GM23248 (cell line): ENCODE measurements at regions not wholly inside any gene's neighbourhood (a gene's known extent, or its start where the extent isn't known, plus 50 kb on each side); places are given as distances from the start of the nearest gene placed in this dataset.

ENCODE experiments used
- DNase-seq: peaks from one replicate; pipeline ENCODE4 v3.0.0-alpha.2; 2015
- H2AFZ ChIP-seq: fragments of 200-600 bp; sonication (generic); 2 replicates; pipeline ENCODE4 v1.6.1; 2016; ENCODE audit warnings: antibody characterized with exemption
- H3F3A ChIP-seq: fragments of 200-600 bp; sonication (generic); 2 replicates; pipeline ENCODE4 v1.6.1; 2016; ENCODE audit warnings: mild to moderate bottlenecking, antibody characterized with exemption, mixed run types; ENCODE audit not compliant: insufficient read depth
- H3K27ac ChIP-seq: fragments of 200-600 bp; sonication (generic); 2 replicates; pipeline ENCODE4 v1.5.1; 2016; ENCODE audit warnings: mild to moderate bottlenecking
- H3K27me3 ChIP-seq: fragments of 200-600 bp; sonication (generic); replicated peaks from 2 replicates; pipeline ENCODE4 v1.6.1; 2016; ENCODE audit warnings: mild to moderate bottlenecking; ENCODE audit not compliant: insufficient read depth
- H3K36me3 ChIP-seq: fragments of 200-600 bp; sonication (generic); 2 replicates; pipeline ENCODE4 v1.6.1; 2016; ENCODE audit warnings: low read depth, mild to moderate bottlenecking
- H3K4me1 ChIP-seq: fragments of 200-600 bp; sonication (generic); 2 replicates; pipeline ENCODE4 v1.6.1; 2016; ENCODE audit warnings: mild to moderate bottlenecking; ENCODE audit not compliant: insufficient read depth
- H3K4me2 ChIP-seq: fragments of 200-600 bp; sonication (generic); one replicate; pipeline ENCODE4 v1.6.1; 2016; ENCODE audit warnings: mild to moderate bottlenecking; ENCODE audit not compliant: unreplicated experiment
- H3K4me3 ChIP-seq: fragments of 200-600 bp; sonication (generic); 2 replicates; pipeline ENCODE4 v1.5.1; 2016; ENCODE audit warnings: mild to moderate bottlenecking
- H3K79me2 ChIP-seq: fragments of 200-600 bp; sonication (generic); 2 replicates; pipeline ENCODE4 v1.6.1; 2016; ENCODE audit warnings: mild to moderate bottlenecking; ENCODE audit not compliant: insufficient read depth
- H3K9ac ChIP-seq: fragments of 200-600 bp; sonication (generic); 2 replicates; pipeline ENCODE4 v1.6.1; 2016; ENCODE audit warnings: mild to moderate bottlenecking
- H3K9me2 ChIP-seq: fragments of 200-600 bp; sonication (generic); 2 replicates; pipeline ENCODE4 v1.6.1; 2016; ENCODE audit warnings: mixed run types, mild to moderate bottlenecking, moderate library complexity; ENCODE audit not compliant: insufficient read depth
- H3K9me3 ChIP-seq: fragments of 200-600 bp; sonication (generic); one replicate; pipeline ENCODE4 v1.6.1; 2017; ENCODE audit warnings: low read depth
- H4K20me1 ChIP-seq: fragments of 200-600 bp; sonication (generic); 2 replicates; pipeline ENCODE4 v1.6.0; 2016; ENCODE audit not compliant: insufficient read depth
- EZH2 ChIP-seq: fragments of 200-600 bp; sonication (generic); IDR thresholded peaks from 2 replicates; pipeline ENCODE4 v1.6.1; 2018; ENCODE audit warnings: antibody characterized with exemption, mild to moderate bottlenecking; ENCODE audit not compliant: insufficient read depth, poor library complexity, severe bottlenecking
- EZH2phosphoT487 ChIP-seq: fragments of 200-600 bp; sonication (generic); IDR thresholded peaks from 2 replicates; pipeline ENCODE4 v1.6.1; 2018; ENCODE audit warnings: antibody characterized with exemption, moderate library complexity, mild to moderate bottlenecking, low read depth; ENCODE audit not compliant: insufficient read depth
- WGBS, 2 experiments: methylation state at CpG; one replicate each; pipeline ENCODE4 v1.1.6; 2015 to 2017; ENCODE audit warnings: low lambda C conversion rate in 2 of 2, low coverage in 1 of 2; ENCODE audit errors: missing lambda C conversion rate in 2 of 2; 5-methylcytosine and 5-hydroxymethylcytosine counted together
- in situ Hi-C: fragments of 300-500 bp; cut with MboI; formaldehyde crosslinking; loops from 2 replicates; pipeline ENCODE4 v1.15.0; 2020

GRCh38 chr14:42192738-42193653, 586.3 kb downstream of the LRFN5 start:
- peaks cover 19% of the 10 kb centered on the region for H3K4me1 ChIP-seq
- in situ Hi-C loops = no loop called here
- peak overlapping the region; percentile 91 for H3K27ac ChIP-seq
- H2AFZ ChIP-seq = peak overlapping the region; percentile 24; the same call in 1 of the 2 replicates
- H4K20me1 ChIP-seq = no peaks in the 10 kb centered on the region
- H3K9me3 ChIP-seq = no peaks in the 10 kb centered on the region
- H3K4me2 ChIP-seq = peak overlapping the region; percentile 87
- H3K27me3 ChIP-seq = no peaks in the 10 kb centered on the region
- H3K36me3 ChIP-seq = no peaks in the 10 kb centered on the region
- peak overlapping the region; percentile 61 for H3K4me3 ChIP-seq
- H3K9ac ChIP-seq = peak overlapping the region; percentile 67
- 0 to 1% methylated on average over 4 of the region's 4 CpGs for WGBS, 2 experiments
- peak; percentile 99 for DNase-seq
- H3K79me2 ChIP-seq = no peaks in the 10 kb centered on the region
- no peaks in the 10 kb centered on the region for H3K9me2 ChIP-seq
- peaks cover 21% of the 10 kb centered on the region for H3F3A ChIP-seq
- no peak for TF ChIP-seq EZH2phosphoT487
- TF ChIP-seq EZH2 = no peak

DNA sequence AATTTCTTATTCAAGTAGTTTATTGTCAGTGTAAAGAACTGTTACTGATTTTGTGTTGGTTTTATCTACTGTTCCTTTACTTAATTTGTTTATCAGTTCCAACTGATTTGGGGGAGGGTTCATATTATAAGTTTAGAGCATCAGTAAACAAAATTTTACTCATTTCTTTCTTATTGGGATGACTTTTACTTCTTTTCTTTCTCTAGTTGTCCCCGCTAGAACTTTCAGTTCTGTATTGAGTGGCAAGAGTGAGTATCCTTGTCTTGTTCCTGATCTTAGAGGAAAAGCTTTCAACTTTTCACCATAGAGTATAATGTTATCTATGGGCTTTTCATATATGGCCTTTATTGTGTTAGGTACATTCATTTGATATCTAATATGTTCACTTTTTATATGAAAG, 584.1 kb downstream of the LRFN5 start:
- Histone ChIP-seq H3K27me3 (no peaks in the 10 kb centered on the region), H3K79me2 (no peaks in the 10 kb centered on the region), H3K4me3 (no peak overlapping the region), H3K9ac (no peak overlapping the region), H3K4me1 (peaks cover 19% of the 10 kb centered on the region), H3K36me3 (no peaks in the 10 kb centered on the region), H3K4me2 (no peak overlapping the region), H4K20me1 (no peaks in the 10 kb centered on the region), H3K9me3 (no peaks in the 10 kb centered on the region), H3F3A (peaks cover 21% of the 10 kb centered on the region), H2AFZ (no peak overlapping the region), H3K27ac (no peak overlapping the region), H3K9me2 (no peaks in the 10 kb centered on the region)
- 100% methylated on average over 1 of the region's 1 CpG for WGBS, 2 experiments
- in situ Hi-C loops = no loop called here
- TF ChIP-seq EZH2phosphoT487 (no peak), EZH2 (no peak)
- DNase-seq = no peak

DNA sequence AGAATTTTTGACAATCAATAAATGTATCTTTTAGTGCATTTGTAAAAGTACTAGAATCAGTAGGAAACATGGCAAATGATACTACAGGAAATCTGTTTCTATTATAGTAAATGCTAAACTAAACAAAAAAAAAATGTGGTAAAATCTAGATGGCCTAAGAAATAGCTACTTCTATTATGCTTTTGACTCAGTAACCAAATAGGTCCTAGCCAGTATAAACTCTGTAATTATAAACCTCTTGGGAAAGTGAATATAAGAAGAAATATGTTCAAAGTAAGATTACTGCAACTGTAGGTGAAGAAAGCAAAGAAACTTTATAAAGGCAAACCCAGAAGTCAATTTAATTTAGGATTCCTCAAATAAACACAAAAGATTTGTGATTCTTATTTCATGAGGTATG, 581.2 kb downstream of the LRFN5 start:
- no peak overlapping the region for H3K4me3 ChIP-seq
- H2AFZ ChIP-seq = no peak overlapping the region
- no peak for DNase-seq

DNA sequence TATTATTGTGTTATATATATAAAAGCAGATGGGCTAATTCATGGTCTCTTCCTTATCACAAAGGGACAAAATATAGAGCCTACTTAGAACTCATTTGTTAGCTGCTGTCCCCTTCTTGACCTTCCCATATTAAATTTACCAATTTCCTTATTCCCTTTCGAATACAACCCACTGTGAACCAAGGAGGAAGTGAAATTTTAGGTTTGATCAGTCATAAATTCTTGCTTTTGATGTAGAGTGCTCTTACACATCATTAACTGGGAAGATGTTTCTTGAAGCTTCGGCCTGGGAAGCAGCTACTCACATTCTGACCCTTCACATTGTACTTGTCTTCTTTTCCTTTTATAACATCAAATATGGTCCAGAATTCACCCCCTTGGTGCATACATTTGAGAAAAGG, 579.0 kb downstream of the LRFN5 start:
- DNase-seq = no peak
- Histone ChIP-seq H3K9ac (no peak overlapping the region), H4K20me1 (no peaks in the 10 kb centered on the region), H3K4me1 (no peaks in the 10 kb centered on the region), H3F3A (no peaks in the 10 kb centered on the region), H2AFZ (no peak overlapping the region), H3K9me3 (no peaks in the 10 kb centered on the region), H3K4me2 (no peak overlapping the region), H3K79me2 (no peaks in the 10 kb centered on the region), H3K27me3 (no peaks in the 10 kb centered on the region), H3K9me2 (no peaks in the 10 kb centered on the region), H3K27ac (no peak overlapping the region), H3K36me3 (no peaks in the 10 kb centered on the region), H3K4me3 (no peak overlapping the region)
- TF ChIP-seq EZH2 (no peak), EZH2phosphoT487 (no peak)
- WGBS, 2 experiments = 60 to 71% methylated on average over 2 of the region's 2 CpGs
- in situ Hi-C loops = no loop called here

More for the DNA sequence above, 581.2 kb downstream of the LRFN5 start:
- H3K9me2 ChIP-seq = no peaks in the 10 kb centered on the region
- H3K36me3 ChIP-seq = no peaks in the 10 kb centered on the region
- no peak overlapping the region for H3K27ac ChIP-seq
- H3K27me3 ChIP-seq = no peaks in the 10 kb centered on the region
- H3K4me1 ChIP-seq = peaks cover 11% of the 10 kb centered on the region
- H3F3A ChIP-seq = peaks cover 11% of the 10 kb centered on the region; the same call in 1 of the 2 replicates
- H4K20me1 ChIP-seq = no peaks in the 10 kb centered on the region
- H3K9me3 ChIP-seq = no peaks in the 10 kb centered on the region
- no peaks in the 10 kb centered on the region for H3K79me2 ChIP-seq
- H3K4me2 ChIP-seq = no peak overlapping the region
- no peak overlapping the region for H3K9ac ChIP-seq
- TF ChIP-seq EZH2 = no peak
- no peak for TF ChIP-seq EZH2phosphoT487
- in situ Hi-C loops = no loop called here
